ENCODE measurements at regions not wholly inside any gene's neighbourhood (a gene's known extent, or its start where the extent isn't known, plus 50 kb on each side); places are given as distances from the start of the nearest gene placed in this dataset.

GRCh38 chr4:16310606-16311005 is 84.3 kb upstream of the TAPT1 start:
- DNase-seq (no peak), ATAC-seq (no peak)
- intact Hi-C loops (cut with DNase I): no loop called here
- no peaks in the 10 kb centered on the region for H3K36me3 ChIP-seq
- no peaks in the 10 kb centered on the region for H3K27me3 ChIP-seq
- 79% methylated on average over 3 of the region's 3 CpGs for WGBS (ENCODE audit: insufficient coverage, low coverage, low lambda C conversion rate, missing lambda C conversion rate)
- H3K4me3 ChIP-seq: no peak overlapping the region
- H3K9me3 ChIP-seq: no peaks in the 10 kb centered on the region
- no peak overlapping the region for H3K27ac ChIP-seq
- TF ChIP-seq POLR2A (IDR thresholded peaks at IDR 0.05) (no peak), CTCF (IDR thresholded peaks at IDR 0.05) (no peak)
- H3K4me1 ChIP-seq: no peaks in the 10 kb centered on the region

- no peaks in the 10 kb centered on the region for H3K27me3 ChIP-seq
- no peaks in the 10 kb centered on the region for H3K9me3 ChIP-seq
- no peak for ATAC-seq
- H3K4me3 ChIP-seq: no peak overlapping the region
- no peak for DNase-seq
- intact Hi-C loops (cut with DNase I): no loop called here
- no peak for TF ChIP-seq CTCF (IDR thresholded peaks at IDR 0.05)
- no peak for TF ChIP-seq POLR2A (IDR thresholded peaks at IDR 0.05)
- H3K4me1 ChIP-seq: no peaks in the 10 kb centered on the region
- no peak overlapping the region for H3K27ac ChIP-seq
- no peaks in the 10 kb centered on the region for H3K36me3 ChIP-seq
- 85% methylated on average over 3 of the region's 3 CpGs for WGBS (ENCODE audit: insufficient coverage, low coverage, low lambda C conversion rate, missing lambda C conversion rate)
These were observed 76.4 kb upstream of the TAPT1 start for GRCh38 chr4:16302648-16303047.

GRCh38 chr4:16297003-16297402 is 70.7 kb upstream of the TAPT1 start:
- Histone ChIP-seq H3K9me3 (no peaks in the 10 kb centered on the region), H3K4me1 (no peaks in the 10 kb centered on the region), H3K4me3 (no peak overlapping the region), H3K36me3 (no peaks in the 10 kb centered on the region), H3K27me3 (no peaks in the 10 kb centered on the region), H3K27ac (no peak overlapping the region)
- intact Hi-C loops (cut with DNase I): loop anchor here in 1 of 2 donors (10.0 kb wide), 1 partner anchor 158 kb away; no protein-coding TSS in a partner anchor
- no peak for TF ChIP-seq CTCF (IDR thresholded peaks at IDR 0.05)
- TF ChIP-seq POLR2A (IDR thresholded peaks at IDR 0.05): no peak
- WGBS (ENCODE audit: insufficient coverage, low coverage, low lambda C conversion rate, missing lambda C conversion rate): 43% methylated on average over 1 of the region's 1 CpG
- ATAC-seq: no peak
- DNase-seq: no peak

- Histone ChIP-seq H3K27me3 (no peaks in the 10 kb centered on the region), H3K4me3 (no peak overlapping the region), H3K4me1 (peaks cover 0 to 5% (median 0%) of the 10 kb centered on the region in 4 donors), H3K27ac (no peak overlapping the region), H3K9me3 (no peaks in the 10 kb centered on the region), H3K36me3 (no peaks in the 10 kb centered on the region)
- DNase-seq: no peak
- intact Hi-C loops (cut with DNase I): loop anchor here in 1 of 2 donors (10.0 kb wide), 1 partner anchor 160 kb away; no protein-coding TSS in a partner anchor
- TF ChIP-seq POLR2A (IDR thresholded peaks at IDR 0.05) (no peak), CTCF (IDR thresholded peaks at IDR 0.05) (no peak)
- WGBS (ENCODE audit: insufficient coverage, low coverage, low lambda C conversion rate, missing lambda C conversion rate): no CpG with 5 or more reads among the region's 1 CpG
- no peak for ATAC-seq
These were observed 68.2 kb upstream of the TAPT1 start for GRCh38 chr4:16294455-16294854.
